ENCODE measurements at regions not wholly inside any gene's neighbourhood (a gene's known extent, or its start where the extent isn't known, plus 50 kb on each side); places are given as distances from the start of the nearest gene placed in this dataset.

GRCh38 chr3:137111497-137111896 is 153.7 kb downstream of the IL20RB start:
- TF ChIP-seq, protein P1, sequence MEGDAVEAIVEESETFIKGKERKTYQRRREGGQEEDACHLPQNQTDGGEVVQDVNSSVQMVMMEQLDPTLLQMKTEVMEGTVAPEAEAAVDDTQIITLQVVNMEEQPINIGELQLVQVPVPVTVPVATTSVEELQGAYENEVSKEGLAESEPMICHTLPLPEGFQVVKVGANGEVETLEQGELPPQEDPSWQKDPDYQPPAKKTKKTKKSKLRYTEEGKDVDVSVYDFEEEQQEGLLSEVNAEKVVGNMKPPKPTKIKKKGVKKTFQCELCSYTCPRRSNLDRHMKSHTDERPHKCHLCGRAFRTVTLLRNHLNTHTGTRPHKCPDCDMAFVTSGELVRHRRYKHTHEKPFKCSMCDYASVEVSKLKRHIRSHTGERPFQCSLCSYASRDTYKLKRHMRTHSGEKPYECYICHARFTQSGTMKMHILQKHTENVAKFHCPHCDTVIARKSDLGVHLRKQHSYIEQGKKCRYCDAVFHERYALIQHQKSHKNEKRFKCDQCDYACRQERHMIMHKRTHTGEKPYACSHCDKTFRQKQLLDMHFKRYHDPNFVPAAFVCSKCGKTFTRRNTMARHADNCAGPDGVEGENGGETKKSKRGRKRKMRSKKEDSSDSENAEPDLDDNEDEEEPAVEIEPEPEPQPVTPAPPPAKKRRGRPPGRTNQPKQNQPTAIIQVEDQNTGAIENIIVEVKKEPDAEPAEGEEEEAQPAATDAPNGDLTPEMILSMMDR (IDR thresholded peaks at IDR 0.05) = no peak
- no peak for TF ChIP-seq POLR2A (IDR thresholded peaks at IDR 0.05)
